ENCODE measurements at regions not wholly inside any gene's neighbourhood (a gene's known extent, or its start where the extent isn't known, plus 50 kb on each side); places are given as distances from the start of the nearest gene placed in this dataset.

DNA sequence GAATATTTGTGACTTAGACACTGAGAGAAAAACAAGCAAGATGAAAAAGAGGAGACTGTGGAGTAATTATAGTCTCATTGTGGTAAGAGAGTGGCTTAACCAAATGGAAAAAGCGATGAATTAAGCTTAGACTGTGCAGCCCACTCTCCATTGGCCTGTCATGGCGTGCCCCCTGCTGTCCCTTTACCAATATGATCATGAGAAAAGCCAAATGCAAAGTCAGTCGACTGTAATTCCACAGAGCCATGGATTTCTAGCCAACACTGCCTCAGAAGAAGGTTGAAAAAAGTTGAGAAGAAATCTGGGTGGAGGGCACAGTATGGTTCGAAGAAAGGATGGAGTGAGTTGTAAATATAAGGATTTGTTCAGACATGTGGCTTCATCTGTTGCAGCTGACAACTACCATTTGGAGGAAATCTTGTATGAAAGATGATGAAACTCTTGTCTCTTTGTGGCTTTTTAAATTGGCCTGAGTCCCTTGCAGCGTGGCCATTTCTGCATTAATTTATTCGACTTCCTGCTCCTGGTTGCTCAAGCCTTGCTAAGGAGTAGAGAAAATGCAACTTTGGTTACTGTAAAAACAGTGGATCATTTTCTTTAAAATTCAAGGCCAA is 251.4 kb downstream of the DOK5 start:
- no peak for TF ChIP-seq EZH2 (IDR thresholded peaks at IDR 0.05; ENCODE audit: low read length, missing control alignments)
- no peak for TF ChIP-seq CTCF (conservative IDR thresholded peaks at IDR 0.05 in 1 of 2, IDR thresholded peaks at IDR 0.05 in 1 of 2; ENCODE audit: low read depth in 1 of 2, low read length in 2 of 2)

Measured in fibroblast of lung (primary cell).